Body of pancreas (tissue), 4 donors: ENCODE measurements at regions not wholly inside any gene's neighbourhood (a gene's known extent, or its start where the extent isn't known, plus 50 kb on each side); places are given as distances from the start of the nearest gene placed in this dataset.

Experiments used
- CTCF ChIP-seq, 7 experiments: fragments of 450-650 bp in 4 of 7; fragments of 200-600 bp in 3 of 7; sonication (generic) in 3 of 7; IDR thresholded peaks; one replicate each; pipeline ENCODE4 v1.5.1; 2016 to 2019; ENCODE audit warnings: antibody characterized with exemption in 7 of 7
- POLR2A ChIP-seq, 3 donors: fragments of 450-650 bp; IDR thresholded peaks; one replicate each; pipeline ENCODE4 v1.6.1; 2016; ENCODE audit warnings: antibody characterized with exemption in 3 of 3, mild to moderate bottlenecking in 2 of 3

GRCh38 chr17:77556383-77557061, 402.0 kb upstream of the TNRC6C start:
- TF ChIP-seq POLR2A (IDR thresholded peaks at IDR 0.05) (no peak), CTCF (IDR thresholded peaks at IDR 0.05) (no peak)
